ENCODE measurements at regions not wholly inside any gene's neighbourhood (a gene's known extent, or its start where the extent isn't known, plus 50 kb on each side); places are given as distances from the start of the nearest gene placed in this dataset.

DNA sequence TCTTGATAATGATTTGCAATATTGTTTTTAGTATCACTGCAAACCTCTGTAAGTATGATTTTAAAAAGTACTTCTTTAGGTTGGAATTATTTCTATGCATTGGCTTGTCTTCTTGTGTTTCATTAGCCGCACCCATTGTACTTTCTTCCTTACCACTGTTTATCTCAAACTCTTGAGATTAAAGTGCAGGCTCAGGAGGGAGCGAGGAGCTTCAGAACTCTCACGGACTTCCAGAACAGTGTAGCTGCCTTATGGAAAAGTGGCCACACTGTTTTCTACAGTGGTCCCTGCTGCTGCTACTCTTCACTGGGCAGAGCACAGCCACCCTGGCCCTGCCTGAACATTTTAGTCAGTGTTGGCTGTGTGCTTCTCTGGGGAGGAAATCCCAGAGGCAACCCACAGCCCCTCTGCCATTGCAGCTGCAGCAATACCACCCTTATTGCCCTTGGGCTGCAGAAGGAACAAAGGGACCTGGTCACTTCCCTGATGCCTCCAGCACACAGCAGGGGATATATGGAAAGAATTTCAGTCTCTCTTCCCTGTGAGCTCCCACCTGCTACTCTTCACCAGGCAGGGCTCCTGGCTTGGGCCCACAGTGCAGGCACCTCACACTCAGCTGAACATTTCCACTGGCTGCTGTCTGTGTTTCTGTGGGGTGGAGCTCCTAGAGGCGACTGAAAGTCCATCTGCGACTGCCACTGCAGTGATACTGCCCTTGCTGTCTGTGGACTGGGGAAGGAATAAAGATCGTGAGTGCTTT, 91.7 kb upstream of the MAP3K4 start:
- TF ChIP-seq, protein P1, sequence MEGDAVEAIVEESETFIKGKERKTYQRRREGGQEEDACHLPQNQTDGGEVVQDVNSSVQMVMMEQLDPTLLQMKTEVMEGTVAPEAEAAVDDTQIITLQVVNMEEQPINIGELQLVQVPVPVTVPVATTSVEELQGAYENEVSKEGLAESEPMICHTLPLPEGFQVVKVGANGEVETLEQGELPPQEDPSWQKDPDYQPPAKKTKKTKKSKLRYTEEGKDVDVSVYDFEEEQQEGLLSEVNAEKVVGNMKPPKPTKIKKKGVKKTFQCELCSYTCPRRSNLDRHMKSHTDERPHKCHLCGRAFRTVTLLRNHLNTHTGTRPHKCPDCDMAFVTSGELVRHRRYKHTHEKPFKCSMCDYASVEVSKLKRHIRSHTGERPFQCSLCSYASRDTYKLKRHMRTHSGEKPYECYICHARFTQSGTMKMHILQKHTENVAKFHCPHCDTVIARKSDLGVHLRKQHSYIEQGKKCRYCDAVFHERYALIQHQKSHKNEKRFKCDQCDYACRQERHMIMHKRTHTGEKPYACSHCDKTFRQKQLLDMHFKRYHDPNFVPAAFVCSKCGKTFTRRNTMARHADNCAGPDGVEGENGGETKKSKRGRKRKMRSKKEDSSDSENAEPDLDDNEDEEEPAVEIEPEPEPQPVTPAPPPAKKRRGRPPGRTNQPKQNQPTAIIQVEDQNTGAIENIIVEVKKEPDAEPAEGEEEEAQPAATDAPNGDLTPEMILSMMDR (IDR thresholded peaks at IDR 0.05; ENCODE audit: unreplicated experiment): no peak
- Mint-ChIP-seq H3K9me3 (ENCODE audit: unreplicated experiment) (no peaks in the 10 kb centered on the region), H3K27ac (ENCODE audit: low read depth, unreplicated experiment) (no peak overlapping the region), H3K27me3 (ENCODE audit: insufficient read depth, unreplicated experiment) (no peaks in the 10 kb centered on the region), H3K36me3 (ENCODE audit: insufficient read depth, unreplicated experiment) (no peaks in the 10 kb centered on the region), H3K4me3 (ENCODE audit: unreplicated experiment) (no peak overlapping the region), H3K4me1 (ENCODE audit: insufficient read depth, unreplicated experiment) (no peaks in the 10 kb centered on the region)
- no TSS peak for BruUV-seq (replicated peaks)
- ChIA-PET CTCF (interaction anchor here (0.6 to 0.7 kb wide), 3 partner anchors 9 to 870 kb away, joined by 3 to 5 read pairs (median 4); no protein-coding TSS in a partner anchor), POLR2A (no interaction called here)
- intact Hi-C loops (cut with micrococcal nuclease): no loop called here
- DNase-seq (ENCODE audit: unreplicated experiment): no peak

DNA sequence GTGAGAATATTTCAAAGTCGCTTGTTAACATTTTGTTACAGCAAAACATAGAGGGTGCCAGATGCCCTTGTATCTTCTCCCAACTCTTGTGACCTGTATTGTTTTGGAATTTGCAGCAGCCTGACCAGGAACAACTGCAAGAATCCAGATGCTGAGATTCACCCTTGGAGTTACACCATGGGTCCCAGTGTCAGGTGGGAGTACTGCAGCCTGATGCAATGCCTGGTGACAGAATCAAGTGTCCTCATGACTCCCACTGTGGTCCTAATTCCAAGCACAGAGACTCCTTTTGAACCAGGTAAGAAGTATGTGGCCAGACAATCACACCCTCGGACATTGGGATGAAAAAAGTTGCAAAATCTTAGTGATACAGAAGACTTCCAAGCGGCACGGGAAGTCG, 79.6 kb upstream of the MAP3K4 start:
- H3K4me3 Mint-ChIP-seq (ENCODE audit: unreplicated experiment): no peak overlapping the region
- H3K9me3 Mint-ChIP-seq (ENCODE audit: unreplicated experiment): peaks cover 10% of the 10 kb centered on the region
- H3K27me3 Mint-ChIP-seq (ENCODE audit: insufficient read depth, unreplicated experiment): no peaks in the 10 kb centered on the region

DNA sequence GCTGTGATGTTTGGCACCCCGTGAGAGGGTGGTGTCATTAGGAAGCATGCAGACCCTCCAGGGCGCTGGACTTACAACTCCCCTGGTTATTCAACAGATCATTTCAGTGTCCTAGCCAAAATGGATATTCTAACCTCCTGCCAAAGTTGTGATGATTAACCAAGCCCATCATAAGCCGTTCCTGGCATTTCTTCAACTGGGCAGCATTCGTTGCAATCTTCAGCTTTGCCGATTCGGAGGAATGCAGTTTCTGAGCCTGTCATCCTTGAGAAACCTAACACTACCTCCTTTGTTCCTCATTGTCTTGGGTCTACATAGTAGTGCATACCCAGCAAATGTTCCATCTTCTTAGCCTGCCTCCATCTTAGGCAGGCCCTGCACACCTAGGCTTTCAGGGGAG, 79.2 kb upstream of the MAP3K4 start:
- TF ChIP-seq, protein P1 (IDR thresholded peaks at IDR 0.05; ENCODE audit: unreplicated experiment): no peak
- peaks cover 6% of the 10 kb centered on the region for H3K36me3 Mint-ChIP-seq (ENCODE audit: insufficient read depth, unreplicated experiment)
- no peak overlapping the region for H3K27ac Mint-ChIP-seq (ENCODE audit: low read depth, unreplicated experiment)
- no peaks in the 10 kb centered on the region for H3K27me3 Mint-ChIP-seq (ENCODE audit: insufficient read depth, unreplicated experiment)
- no peak for DNase-seq (ENCODE audit: unreplicated experiment)
- H3K4me1 Mint-ChIP-seq (ENCODE audit: insufficient read depth, unreplicated experiment): peaks cover 3% of the 10 kb centered on the region
- ChIA-PET CTCF (no interaction called here), POLR2A (no interaction called here)
- no TSS peak for BruUV-seq (replicated peaks)
- H3K9me3 Mint-ChIP-seq (ENCODE audit: unreplicated experiment): peaks cover 5% of the 10 kb centered on the region
- H3K4me3 Mint-ChIP-seq (ENCODE audit: unreplicated experiment): no peak overlapping the region
- intact Hi-C loops (cut with micrococcal nuclease): no loop called here

More for the DNA sequence above, 79.6 kb upstream of the MAP3K4 start:
- TF ChIP-seq, protein P1 (IDR thresholded peaks at IDR 0.05; ENCODE audit: unreplicated experiment): no peak
- no peak overlapping the region for H3K27ac Mint-ChIP-seq (ENCODE audit: low read depth, unreplicated experiment)
- BruUV-seq (replicated peaks): no TSS peak
- intact Hi-C loops (cut with micrococcal nuclease): no loop called here
- ChIA-PET CTCF (no interaction called here), POLR2A (no interaction called here)
- no peaks in the 10 kb centered on the region for H3K4me1 Mint-ChIP-seq (ENCODE audit: insufficient read depth, unreplicated experiment)
- H3K36me3 Mint-ChIP-seq (ENCODE audit: insufficient read depth, unreplicated experiment): peaks cover 6% of the 10 kb centered on the region
- DNase-seq (ENCODE audit: unreplicated experiment): no peak

DNA sequence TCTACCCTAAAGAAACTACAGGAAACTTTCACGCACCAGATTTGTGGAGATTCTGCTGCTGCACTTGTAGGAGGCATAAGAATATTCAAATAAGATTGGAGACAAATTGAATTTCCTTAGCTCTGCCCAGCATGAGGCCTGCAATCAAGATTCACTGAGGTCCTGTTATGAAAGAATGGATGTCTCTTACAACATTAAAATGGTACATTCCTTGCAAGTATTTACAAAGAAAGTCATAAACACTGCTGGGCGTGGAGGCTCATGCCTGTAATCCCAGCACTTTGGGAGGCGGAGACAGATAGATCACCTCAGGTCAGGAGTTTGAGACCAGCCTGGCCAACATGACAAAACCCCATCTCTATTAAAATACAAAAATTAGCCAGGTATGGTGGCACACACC, 74.0 kb upstream of the MAP3K4 start:
- intact Hi-C loops (cut with micrococcal nuclease): no loop called here
- TF ChIP-seq, protein P1 (IDR thresholded peaks at IDR 0.05; ENCODE audit: unreplicated experiment): no peak
- DNase-seq (ENCODE audit: unreplicated experiment): peak; percentile 56
- POLR2A ChIA-PET: interaction anchor here (0.8 to 1.2 kb wide), 3 partner anchors 11 to 505 kb away, joined by 3 read pairs; no protein-coding TSS in a partner anchor
- no TSS peak for BruUV-seq (replicated peaks)
- Mint-ChIP-seq H3K36me3 (ENCODE audit: insufficient read depth, unreplicated experiment) (peaks cover 16% of the 10 kb centered on the region), H3K27me3 (ENCODE audit: insufficient read depth, unreplicated experiment) (no peaks in the 10 kb centered on the region), H3K4me1 (ENCODE audit: insufficient read depth, unreplicated experiment) (peaks cover 23% of the 10 kb centered on the region), H3K4me3 (ENCODE audit: unreplicated experiment) (no peak overlapping the region), H3K27ac (ENCODE audit: low read depth, unreplicated experiment) (peak overlapping the region; percentile 71), H3K9me3 (ENCODE audit: unreplicated experiment) (no peaks in the 10 kb centered on the region)
- CTCF ChIA-PET: interaction anchor here (0.7 to 1.5 kb wide), 3 partner anchors 116 to 184 kb away, joined by 3 to 6 read pairs (median 3); no protein-coding TSS in a partner anchor

All from MCF 10A (cell line).